ENCODE measurements at regions not wholly inside any gene's neighbourhood (a gene's known extent, or its start where the extent isn't known, plus 50 kb on each side); places are given as distances from the start of the nearest gene placed in this dataset.

- TF ChIP-seq CTCF (conservative IDR thresholded peaks at IDR 0.05) (no peak), EZH2 (IDR thresholded peaks at IDR 0.05; ENCODE audit: low read depth) (no peak)
These were observed 125.6 kb upstream of the LMO4 start for GRCh38 chr1:87202922-87203655.
